ENCODE measurements at regions not wholly inside any gene's neighbourhood (a gene's known extent, or its start where the extent isn't known, plus 50 kb on each side); places are given as distances from the start of the nearest gene placed in this dataset.

GRCh38 chr3:117708601-117709000 lies 999.0 kb downstream of the TUSC7 start:
- Histone ChIP-seq H3K4me3 (no peak overlapping the region), H3K27me3 (no peaks in the 10 kb centered on the region), H3K4me1 (no peaks in the 10 kb centered on the region), H3K9me3 (no peaks in the 10 kb centered on the region), H3K36me3 (no peaks in the 10 kb centered on the region), H3K27ac (no peak overlapping the region)
- 91 to 96% (median 93%) methylated on average over 3 of the region's 3 CpGs for WGBS, 5 donors
- TF ChIP-seq EP300 (IDR thresholded peaks at IDR 0.05): no peak
- no peak for TF ChIP-seq CTCF (IDR thresholded peaks at IDR 0.05)
- TF ChIP-seq POLR2A (IDR thresholded peaks at IDR 0.05): no peak
- TF ChIP-seq POLR2AphosphoS5 (IDR thresholded peaks at IDR 0.05): no peak
- DNase-seq: no peak
- intact Hi-C loops (cut with DNase I; ENCODE audit: low total_unique reads): no loop called here

- TF ChIP-seq POLR2A (IDR thresholded peaks at IDR 0.05): no peak
- TF ChIP-seq CTCF (IDR thresholded peaks at IDR 0.05): no peak
- no peak for TF ChIP-seq POLR2AphosphoS5 (IDR thresholded peaks at IDR 0.05)
- no peak for TF ChIP-seq EP300 (IDR thresholded peaks at IDR 0.05)
- intact Hi-C loops (cut with DNase I; ENCODE audit: low total_unique reads): no loop called here
Observed at GRCh38 chr3:117709108-117709507, 999.5 kb downstream of the TUSC7 start.

DNA sequence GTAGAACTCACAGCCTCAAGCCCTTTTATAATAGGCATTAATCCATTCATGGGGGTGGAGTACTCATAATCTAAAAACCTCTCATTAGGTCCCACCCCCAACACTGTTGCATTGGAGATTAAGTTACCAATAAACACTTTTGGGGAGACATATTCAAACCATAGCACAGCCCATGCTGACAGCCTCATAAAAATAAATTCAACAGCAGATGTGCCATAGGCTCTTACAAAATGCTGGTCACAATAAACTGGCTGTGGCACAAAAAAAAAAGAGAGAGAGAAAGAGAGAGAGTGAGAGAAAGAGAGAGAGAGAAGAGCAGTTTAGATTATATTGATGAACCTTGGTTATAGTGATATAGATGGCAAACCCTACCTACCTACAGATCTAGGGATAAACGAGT lies 1000.9 kb downstream of the TUSC7 start:
- Histone ChIP-seq H3K27ac (no peak overlapping the region), H3K4me1 (no peaks in the 10 kb centered on the region), H3K9me3 (no peaks in the 10 kb centered on the region), H3K27me3 (no peaks in the 10 kb centered on the region), H3K36me3 (no peaks in the 10 kb centered on the region), H3K4me3 (no peak overlapping the region)
- DNase-seq: no peak
- 56 to 87% (median 74%) methylated on average over 1 of the region's 1 CpG for WGBS, 5 donors
- intact Hi-C loops (cut with DNase I; ENCODE audit: low total_unique reads): no loop called here
- TF ChIP-seq CTCF (IDR thresholded peaks at IDR 0.05) (no peak), POLR2A (IDR thresholded peaks at IDR 0.05) (no peak), POLR2AphosphoS5 (IDR thresholded peaks at IDR 0.05) (no peak), EP300 (IDR thresholded peaks at IDR 0.05) (no peak)

More at GRCh38 chr3:117709108-117709507, 999.5 kb downstream of the TUSC7 start:
- no peak overlapping the region for H3K4me3 ChIP-seq
- 79 to 85% (median 79%) methylated on average over 2 of the region's 2 CpGs for WGBS, 5 donors
- no peak for DNase-seq
- H3K36me3 ChIP-seq: no peaks in the 10 kb centered on the region
- H3K4me1 ChIP-seq: no peaks in the 10 kb centered on the region
- no peaks in the 10 kb centered on the region for H3K27me3 ChIP-seq
- no peaks in the 10 kb centered on the region for H3K9me3 ChIP-seq
- H3K27ac ChIP-seq: no peak overlapping the region

DNA sequence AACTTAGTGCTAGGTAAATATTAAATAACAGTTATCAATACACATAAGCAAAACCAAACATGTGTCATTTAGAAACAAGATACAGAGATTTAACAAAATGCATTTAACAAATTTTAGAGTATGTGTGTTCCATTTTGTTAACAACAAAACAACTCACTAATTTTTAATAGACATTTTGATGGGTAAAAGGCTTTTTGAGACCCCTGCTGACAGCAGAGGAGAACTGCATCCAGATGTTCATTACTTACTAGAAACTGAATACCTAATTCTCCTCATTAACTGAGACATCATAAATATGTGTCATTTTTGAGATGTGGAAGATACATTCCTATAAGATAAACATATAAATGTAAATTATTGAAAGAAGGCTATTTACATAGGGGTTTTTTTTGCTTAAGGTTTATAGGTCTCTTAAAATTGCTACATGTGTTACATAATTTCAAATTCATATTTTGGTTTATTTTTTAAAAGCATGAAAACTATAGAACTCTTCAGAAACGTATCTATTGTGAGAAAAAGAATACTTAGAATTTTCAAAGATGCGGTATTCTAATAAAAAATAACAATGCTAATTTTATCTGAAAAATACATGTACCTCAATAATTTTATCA lies 1009.8 kb downstream of the TUSC7 start:
- no peaks in the 10 kb centered on the region for H3K9me3 ChIP-seq
- no peaks in the 10 kb centered on the region for H3K36me3 ChIP-seq
- TF ChIP-seq CTCF (IDR thresholded peaks at IDR 0.05) (peak in 5 of 7 experiments; percentile 19 to 64 (median 54)), POLR2A (IDR thresholded peaks at IDR 0.05) (no peak)
- H3K27ac ChIP-seq: no peak overlapping the region
- DNase-seq: peak in 1 of 2 donors; percentile 30
- H3K4me3 ChIP-seq: no peak overlapping the region
- H3K4me1 ChIP-seq: no peaks in the 10 kb centered on the region
- H3K27me3 ChIP-seq: no peaks in the 10 kb centered on the region
- 48 to 58% (median 54%) methylated on average over 2 of the region's 2 CpGs for WGBS, 5 donors
- intact Hi-C loops (cut with DNase I; ENCODE audit: low total_unique reads): no loop called here
